ENCODE measurements at regions not wholly inside any gene's neighbourhood (a gene's known extent, or its start where the extent isn't known, plus 50 kb on each side); places are given as distances from the start of the nearest gene placed in this dataset.
"Not testable (repeated sequence)": the region's sequence is repeated elsewhere in the genome, so short reads cannot be mapped to it uniquely, and the experiment has no call there.

DNA sequence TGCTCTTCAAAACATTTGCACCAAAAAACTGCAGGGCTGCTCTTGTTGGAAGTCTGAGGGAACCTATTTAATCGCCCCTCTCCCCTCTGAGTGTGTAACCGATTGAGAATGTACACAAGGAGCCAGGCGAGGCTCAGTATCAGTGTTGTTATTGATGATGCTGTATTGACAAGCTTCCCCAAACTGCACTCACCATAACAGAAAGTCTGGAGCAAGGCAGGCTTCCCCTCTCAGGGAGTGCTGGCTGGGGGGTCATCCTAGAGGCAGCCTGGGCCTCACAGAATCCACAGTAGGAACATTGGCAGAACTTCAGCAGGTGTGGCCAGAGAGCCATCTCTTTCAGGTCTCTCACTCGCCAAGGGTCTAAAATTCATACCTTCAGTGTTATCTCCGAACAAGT lies 58.1 kb upstream of the TUNAR start:
- DNase-seq: no peak

GRCh38 chr14:95817271-95817670 lies 59.4 kb upstream of the TUNAR start:
- no peak for DNase-seq

- no peak for DNase-seq
Measured at GRCh38 chr14:95816539-95816938, 60.1 kb upstream of the TUNAR start.

GRCh38 chr14:95815226-95815690 lies 61.4 kb upstream of the TUNAR start:
- no peak for DNase-seq

GRCh38 chr14:95814363-95815225 lies 62.0 kb upstream of the TUNAR start:
- no peak for DNase-seq

GRCh38 chr14:95811813-95812212 lies 64.8 kb upstream of the TUNAR start:
- no peak for DNase-seq

- no peak for DNase-seq
Measured at GRCh38 chr14:95808371-95808770, 68.3 kb upstream of the TUNAR start.

- DNase-seq: no peak
Measured at GRCh38 chr14:95796788-95797187, 79.8 kb upstream of the TUNAR start.

GRCh38 chr14:95787941-95788340 lies 74.0 kb upstream of the TCL1A start:
- no peak for DNase-seq

GRCh38 chr14:95786566-95786965 lies 72.6 kb upstream of the TCL1A start:
- no peak for DNase-seq

GRCh38 chr14:95784137-95784536 lies 70.2 kb upstream of the TCL1A start:
- peak; percentile 37 to 57 for DNase-seq

DNA sequence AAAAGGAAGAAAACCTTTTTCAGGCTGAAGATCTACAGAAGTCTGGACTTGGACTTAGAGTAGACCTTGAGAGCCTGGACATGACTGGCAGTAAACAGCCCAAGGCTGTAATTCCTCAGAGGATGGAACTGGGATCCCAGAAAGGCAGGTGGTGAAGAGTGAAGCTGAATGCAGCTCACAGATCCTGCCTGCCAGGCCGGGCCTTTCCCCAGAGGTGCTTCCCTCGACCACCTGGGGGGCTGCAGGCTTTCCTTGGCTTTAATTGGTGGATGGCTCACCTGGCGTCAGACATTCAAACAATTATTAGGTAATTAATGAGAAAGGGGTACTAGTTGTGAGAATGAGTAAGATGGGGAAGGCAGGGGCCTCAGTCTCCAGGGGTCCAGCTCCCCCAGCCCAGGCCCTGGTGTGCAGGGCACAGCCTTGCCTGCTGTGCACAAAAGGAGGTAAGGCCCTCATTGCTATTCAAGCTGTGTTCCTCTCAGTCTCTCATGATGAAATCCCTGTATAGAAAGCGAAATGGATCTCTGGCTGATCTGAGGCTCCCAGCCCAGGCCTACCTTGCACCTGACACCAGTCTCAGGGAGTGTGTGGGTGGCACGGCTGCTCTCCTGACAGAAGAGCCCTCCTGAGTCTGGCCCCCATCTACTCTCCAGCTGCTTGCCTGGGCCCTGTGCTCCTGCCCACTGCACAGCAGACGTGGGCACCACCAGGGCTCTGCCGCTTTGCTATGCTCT lies 63.0 kb upstream of the TCL1A start:
- DNase-seq: no peak

GRCh38 chr14:95774265-95775160 lies 60.6 kb upstream of the TCL1A start:
- peak; percentile 3 to 17 for DNase-seq

DNA sequence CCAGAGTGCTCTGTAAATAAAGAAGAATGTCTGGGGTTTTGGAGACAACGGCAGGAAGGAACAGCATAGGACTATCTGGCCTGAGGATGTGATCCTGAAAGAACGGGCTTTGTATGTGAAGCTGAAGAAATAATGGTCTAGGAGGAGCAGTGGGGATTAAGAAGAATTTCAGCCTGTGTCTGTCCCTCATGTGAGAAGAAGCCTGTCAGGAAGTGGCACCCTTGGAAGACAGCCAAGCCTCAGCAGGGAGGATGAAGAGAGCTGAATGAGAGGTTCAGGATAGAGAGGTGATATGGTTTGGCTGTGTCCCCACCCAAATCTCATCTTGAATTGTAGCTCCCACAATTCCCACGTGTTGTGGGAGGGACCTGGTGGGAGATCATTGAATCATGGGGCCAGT lies 56.9 kb upstream of the TCL1A start:
- no peak for DNase-seq

DNA sequence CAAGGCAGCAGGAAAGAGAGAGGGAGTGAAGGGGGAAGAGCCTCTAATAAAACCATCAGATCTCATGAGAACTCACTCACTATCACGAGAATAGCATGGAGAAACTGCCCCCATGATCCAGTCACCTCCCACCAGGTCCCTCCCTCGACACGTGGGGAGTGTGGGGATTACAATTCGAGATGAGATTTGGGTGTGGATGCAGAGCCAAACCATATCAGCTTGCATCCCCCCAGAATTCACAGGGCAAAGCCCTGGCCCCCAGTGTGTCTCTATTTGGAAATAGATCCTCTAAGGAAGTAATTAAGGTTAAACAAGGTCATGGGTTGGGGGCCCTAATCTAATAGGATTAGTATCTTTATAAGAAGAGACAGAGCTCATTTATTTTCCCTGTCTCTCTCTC lies 56.1 kb upstream of the TCL1A start:
- DNase-seq: no peak

DNA sequence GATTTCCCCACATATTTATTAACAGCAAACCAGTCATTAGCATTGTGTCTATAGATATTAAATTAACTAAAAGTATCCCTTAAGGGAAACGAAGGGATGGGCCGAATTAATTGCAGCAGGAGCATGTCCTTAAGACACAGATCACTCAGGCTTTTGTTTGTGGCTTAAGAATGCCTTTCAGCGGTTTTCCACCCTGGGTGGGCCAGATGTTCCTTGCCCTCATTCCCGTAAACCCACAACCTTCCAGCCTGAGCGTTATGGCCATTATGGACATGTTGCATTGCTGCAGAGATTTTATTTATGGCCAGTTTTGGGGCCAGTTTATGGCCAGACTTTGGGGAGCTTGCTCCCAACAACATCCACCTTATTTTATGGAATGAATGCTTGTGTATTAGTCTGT lies 55.5 kb upstream of the TCL1A start:
- not testable (repeated sequence) for DNase-seq

- DNase-seq: no peak
Measured at GRCh38 chr14:95765051-95765450, 51.1 kb upstream of the TCL1A start.

DNA sequence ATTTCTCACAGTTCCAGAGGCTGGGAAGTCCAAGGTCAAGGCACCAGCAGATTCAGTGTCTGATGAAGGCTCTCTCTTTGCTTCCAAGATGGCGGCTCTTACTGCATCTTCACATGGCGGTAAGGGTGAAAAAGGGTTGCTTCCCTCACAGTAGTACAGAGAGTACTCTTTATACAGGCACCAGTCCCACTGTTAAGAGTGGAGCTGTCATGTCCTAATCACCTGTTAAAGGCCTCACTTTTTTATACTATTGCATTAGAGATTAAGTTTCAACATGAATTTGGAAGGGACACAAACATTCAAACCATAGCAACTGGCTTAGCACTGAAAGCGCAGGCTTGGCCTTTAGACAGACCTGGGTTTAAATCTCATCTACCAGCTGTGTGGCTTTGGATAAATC lies 50.0 kb upstream of the TCL1A start:
- DNase-seq: no peak

All from right lung (tissue), 2 donors.